HEK293T (cell line): ENCODE measurements at regions not wholly inside any gene's neighbourhood (a gene's known extent, or its start where the extent isn't known, plus 50 kb on each side); places are given as distances from the start of the nearest gene placed in this dataset.

Source experiments
- CTCF ChIA-PET: fragments of 350-600 bp; formaldehyde crosslinking; extraction: SDS; loops from one replicate; lab custom pipeline; 2021; ENCODE audit warnings: antibody characterized with exemption, inconsistent platforms; lab: Yijun Ruan, JAX
- POLR2A ChIA-PET: fragments of 350-600 bp; formaldehyde crosslinking; extraction: SDS; loops from one replicate; lab custom pipeline; 2020; ENCODE audit warnings: antibody characterized with exemption, inconsistent platforms; lab: Yijun Ruan, JAX
- DNase-seq: peaks from one replicate; pipeline ENCODE4 v3.0.0; 2012; ENCODE audit warnings: mixed read lengths; ENCODE audit errors: extremely low spot score
- ARNT ChIP-seq: fragments of 450-650 bp; IDR thresholded peaks from 2 replicates; pipeline ENCODE4 v1.6.1; 2017; ENCODE audit warnings: mild to moderate bottlenecking
- BHLHE40 ChIP-seq: fragments of 450-650 bp; IDR thresholded peaks from 2 replicates; pipeline ENCODE4 v1.6.1; 2016; ENCODE audit warnings: mild to moderate bottlenecking, moderate library complexity, borderline replicate concordance
- CTBP1 ChIP-seq: fragments of 450-650 bp; IDR thresholded peaks from 2 replicates; pipeline ENCODE4 v1.6.1; 2016; ENCODE audit warnings: borderline replicate concordance
- ELF4 ChIP-seq: fragments of 450-650 bp; IDR thresholded peaks from 2 replicates; pipeline ENCODE4 v1.6.1; 2017; ENCODE audit warnings: antibody characterized with exemption
- FOXA1 ChIP-seq: fragments of 450-650 bp; IDR thresholded peaks from 2 replicates; pipeline ENCODE4 v1.6.1; 2016; ENCODE audit warnings: mild to moderate bottlenecking
- FOXK2 ChIP-seq: fragments of 450-650 bp; IDR thresholded peaks from 2 replicates; pipeline ENCODE4 v1.6.1; 2016; ENCODE audit warnings: mild to moderate bottlenecking
- FOXM1 ChIP-seq: fragments of 450-650 bp; IDR thresholded peaks from 2 replicates; pipeline ENCODE4 v1.6.1; 2017; ENCODE audit warnings: mild to moderate bottlenecking, borderline replicate concordance
- HDGF ChIP-seq: fragments of 450-650 bp; IDR thresholded peaks from 2 replicates; pipeline ENCODE4 v1.6.1; 2017; ENCODE audit warnings: antibody characterized with exemption, borderline replicate concordance
- L3MBTL2 ChIP-seq: fragments of 450-650 bp; conservative IDR thresholded peaks from 2 replicates; pipeline ENCODE4 v1.6.1; 2016; ENCODE audit warnings: mild to moderate bottlenecking
- LEF1 ChIP-seq: fragments of 450-650 bp; IDR thresholded peaks from 2 replicates; pipeline ENCODE4 v1.6.1; 2017; ENCODE audit warnings: mild to moderate bottlenecking, borderline replicate concordance
- NFRKB ChIP-seq: fragments of 450-650 bp; IDR thresholded peaks from 2 replicates; pipeline ENCODE4 v1.6.1; 2016; ENCODE audit warnings: mild to moderate bottlenecking, moderate library complexity
- PKNOX1 ChIP-seq: fragments of 450-650 bp; IDR thresholded peaks from 2 replicates; pipeline ENCODE4 v1.6.1; 2016
- SP1 ChIP-seq: fragments of 450-650 bp; IDR thresholded peaks from 2 replicates; pipeline ENCODE4 v1.6.1; 2017
- SUZ12 ChIP-seq: fragments of 450-650 bp; IDR thresholded peaks from 2 replicates; pipeline ENCODE4 v1.6.1; 2016; ENCODE audit warnings: mild to moderate bottlenecking
- TARDBP ChIP-seq: fragments of 450-650 bp; IDR thresholded peaks from 2 replicates; pipeline ENCODE4 v1.6.1; 2016
- ZNF384 ChIP-seq: fragments of 450-650 bp; IDR thresholded peaks from 2 replicates; pipeline ENCODE4 v1.6.1; 2016

- DNase-seq: no peak
- TF ChIP-seq SUZ12: no peak
- no peak for TF ChIP-seq ELF4
- TF ChIP-seq PKNOX1: no peak
- TF ChIP-seq TARDBP: no peak
- TF ChIP-seq FOXA1: no peak
- no peak for TF ChIP-seq SP1
- TF ChIP-seq LEF1: no peak
- no peak for TF ChIP-seq HDGF
- TF ChIP-seq ZNF384: no peak
- no peak for TF ChIP-seq FOXM1
- TF ChIP-seq BHLHE40: no peak
- no peak for TF ChIP-seq FOXK2
- TF ChIP-seq L3MBTL2: no peak
- TF ChIP-seq NFRKB: no peak
- no peak for TF ChIP-seq CTBP1
- POLR2A ChIA-PET: no interaction called here
- CTCF ChIA-PET: no interaction called here
These were observed 429.6 kb downstream of the PLPP3 start for GRCh38 chr1:56149761-56150160.

GRCh38 chr1:56148326-56149193 is 430.8 kb downstream of the PLPP3 start:
- ChIA-PET CTCF (no interaction called here), POLR2A (no interaction called here)
- TF ChIP-seq TARDBP (no peak), ZNF384 (no peak), BHLHE40 (no peak), CTBP1 (no peak)
- DNase-seq: no peak

- TF ChIP-seq NFRKB (no peak), ARNT (no peak), PKNOX1 (no peak), ZNF384 (no peak), ELF4 (no peak), SP1 (no peak), LEF1 (no peak), BHLHE40 (no peak), FOXM1 (no peak), L3MBTL2 (no peak), FOXA1 (no peak), TARDBP (no peak), SUZ12 (no peak)
- POLR2A ChIA-PET: no interaction called here
- DNase-seq: no peak
- CTCF ChIA-PET: no interaction called here
These were observed 431.9 kb downstream of the PLPP3 start for GRCh38 chr1:56147459-56147858.

- DNase-seq: no peak
- CTCF ChIA-PET: no interaction called here
- POLR2A ChIA-PET: no interaction called here
- no peak for TF ChIP-seq CTBP1
- TF ChIP-seq FOXA1: no peak
- TF ChIP-seq ZNF384: no peak
These were observed 432.3 kb downstream of the PLPP3 start for GRCh38 chr1:56147034-56147433.

- CTCF ChIA-PET: no interaction called here
- no peak for TF ChIP-seq LEF1
- TF ChIP-seq FOXA1: no peak
- no peak for TF ChIP-seq FOXM1
- no peak for TF ChIP-seq BHLHE40
- TF ChIP-seq CTBP1: no peak
- no peak for TF ChIP-seq NFRKB
- TF ChIP-seq SUZ12: no peak
- no peak for TF ChIP-seq ELF4
- no peak for TF ChIP-seq SP1
- TF ChIP-seq FOXK2: no peak
- TF ChIP-seq ZNF384: no peak
- TF ChIP-seq HDGF: no peak
- TF ChIP-seq L3MBTL2: no peak
- no peak for TF ChIP-seq TARDBP
- no peak for TF ChIP-seq ARNT
- no peak for TF ChIP-seq PKNOX1
- DNase-seq: no peak
- POLR2A ChIA-PET: no interaction called here
These were observed 432.9 kb downstream of the PLPP3 start for GRCh38 chr1:56146449-56146848.

- TF ChIP-seq FOXK2: no peak
- TF ChIP-seq ELF4: no peak
- TF ChIP-seq L3MBTL2: no peak
- no peak for TF ChIP-seq NFRKB
- TF ChIP-seq BHLHE40: no peak
- TF ChIP-seq PKNOX1: no peak
- no peak for TF ChIP-seq ARNT
- no peak for TF ChIP-seq HDGF
- TF ChIP-seq SP1: no peak
- no peak for TF ChIP-seq CTBP1
- no peak for TF ChIP-seq SUZ12
- no peak for TF ChIP-seq FOXM1
- no peak for TF ChIP-seq TARDBP
- no peak for TF ChIP-seq LEF1
- no peak for TF ChIP-seq FOXA1
- TF ChIP-seq ZNF384: no peak
- ChIA-PET CTCF (no interaction called here), POLR2A (no interaction called here)
- no peak for DNase-seq
These were observed 433.8 kb downstream of the PLPP3 start for GRCh38 chr1:56145581-56145980.
